Lung (tissue), 11 donors: ENCODE measurements at regions not wholly inside any gene's neighbourhood (a gene's known extent, or its start where the extent isn't known, plus 50 kb on each side); places are given as distances from the start of the nearest gene placed in this dataset.

Source experiments
- ATAC-seq: fragments of 200-7000 bp; cut with Tn5 transposase; one replicate; pipeline ENCODE4 v1.9.1; 2020; ENCODE audit warnings: moderate number of reproducible peaks; ENCODE audit not compliant: insufficient read depth, low FRiP score
- DNase-seq, 3 donors: peaks; one replicate each; pipeline ENCODE4 v3.0.0-alpha.2; 2013 to 2017
- H3K27ac ChIP-seq, 2 donors: one replicate each; pipeline ENCODE4 v1.5.1; 2013; ENCODE audit warnings: mild to moderate bottlenecking in 2 of 2, moderate library complexity in 2 of 2, control low read depth in 1 of 2, inconsistent platforms in 1 of 2, low read depth in 1 of 2, low read length in 1 of 2
- H3K27me3 ChIP-seq, 3 donors: one replicate each; pipeline ENCODE4 v1.5.1; 2013; ENCODE audit warnings: low read length in 2 of 3; ENCODE audit not compliant: control insufficient read depth in 3 of 3, insufficient read depth in 3 of 3
- H3K36me3 ChIP-seq, 4 donors: one replicate each; pipeline ENCODE4 v1.5.1; 2013; ENCODE audit warnings: low read length in 4 of 4, mild to moderate bottlenecking in 1 of 4, moderate library complexity in 1 of 4; ENCODE audit not compliant: control insufficient read depth in 4 of 4, insufficient read depth in 4 of 4
- H3K4me1 ChIP-seq, 5 donors: one replicate each; pipeline ENCODE4 v1.5.1; 2013; ENCODE audit warnings: low read length in 5 of 5, mild to moderate bottlenecking in 2 of 5, moderate library complexity in 1 of 5; ENCODE audit not compliant: control insufficient read depth in 5 of 5, insufficient read depth in 5 of 5
- H3K4me3 ChIP-seq: one replicate; pipeline ENCODE4 v1.5.1; 2013; ENCODE audit warnings: mild to moderate bottlenecking, control low read depth, moderate library complexity
- H3K9ac ChIP-seq, 2 donors: one replicate each; pipeline ENCODE4 v1.5.1; 2013; ENCODE audit warnings: low read length in 2 of 2, control low read depth in 1 of 2; ENCODE audit not compliant: insufficient read depth in 1 of 2
- H3K9me3 ChIP-seq, 4 donors: one replicate each; pipeline ENCODE4 v1.5.1; 2013; ENCODE audit warnings: low read length in 3 of 4, mild to moderate bottlenecking in 1 of 4, moderate library complexity in 1 of 4; ENCODE audit not compliant: control insufficient read depth in 4 of 4, insufficient read depth in 3 of 4
- CTCF ChIP-seq: IDR thresholded peaks from 2 replicates; pipeline ENCODE4 v1.5.1; 2012; ENCODE audit warnings: mild to moderate bottlenecking; ENCODE audit errors: control extremely low read depth, extremely low read depth
- WGBS, 2 donors: extraction: QIAGEN DNeasy Blood & Tissue Kit; methylation state at CpG; one replicate each; pipeline ENCODE4 v1.1.7; 2013; 5-methylcytosine and 5-hydroxymethylcytosine counted together
- donor health status: control.
- donor health status: control.
- donor health status: Bipolar disorder and iron deficiency.
- donor health status: healthy.
- donor health status: DM: yes; HTN: yes; CAD: no.

- WGBS, 2 donors, result 57 to 84% methylated on average over 3 of the region's 3 CpGs
- Histone ChIP-seq H3K9me3 (peaks cover 0 to 2% (median 0%) of the 10 kb centered on the region in 4 donors), H3K9ac (no peak overlapping the region), H3K4me1 (peaks cover 0 to 5% (median 0%) of the 10 kb centered on the region in 5 donors), H3K27ac (no peak overlapping the region), H3K4me3 (no peak overlapping the region), H3K27me3 (no peaks in the 10 kb centered on the region), H3K36me3 (no peaks in the 10 kb centered on the region)
- ATAC-seq (no peak), DNase-seq (no peak)
- no peak for TF ChIP-seq CTCF
These were observed 60.8 kb upstream of the SP4 start for GRCh38 chr7:21367081-21367480.

- peaks cover 0 to 2% (median 0%) of the 10 kb centered on the region in 4 donors for H3K9me3 ChIP-seq
- TF ChIP-seq CTCF, result no peak
- no peak for DNase-seq
- WGBS, 2 donors, result 88 to 89% methylated on average over 10 of the region's 10 CpGs
- H3K27ac ChIP-seq, result no peak overlapping the region
- no peak overlapping the region for H3K9ac ChIP-seq
- H3K4me1 ChIP-seq, result peaks cover 0 to 5% (median 0%) of the 10 kb centered on the region in 5 donors
- ATAC-seq, result no peak
- no peak overlapping the region for H3K4me3 ChIP-seq
- no peaks in the 10 kb centered on the region for H3K36me3 ChIP-seq
- no peaks in the 10 kb centered on the region for H3K27me3 ChIP-seq
These were observed 60.3 kb upstream of the SP4 start for GRCh38 chr7:21367537-21367936.

GRCh38 chr7:21368317-21368716 lies 59.6 kb upstream of the SP4 start:
- no peaks in the 10 kb centered on the region for H3K27me3 ChIP-seq
- DNase-seq (no peak), ATAC-seq (no peak)
- H3K36me3 ChIP-seq, result no peaks in the 10 kb centered on the region
- H3K9ac ChIP-seq, result no peak overlapping the region
- TF ChIP-seq CTCF, result no peak
- no peak overlapping the region for H3K4me3 ChIP-seq
- H3K27ac ChIP-seq, result no peak overlapping the region
- 57 to 74% methylated on average over 1 of the region's 1 CpG for WGBS, 2 donors
- peaks cover 0 to 4% (median 0%) of the 10 kb centered on the region in 4 donors for H3K9me3 ChIP-seq
- peaks cover 0 to 5% (median 0%) of the 10 kb centered on the region in 5 donors for H3K4me1 ChIP-seq
